Mucosa of gallbladder (tissue), 1 donor: ENCODE measurements at regions not wholly inside any gene's neighbourhood (a gene's known extent, or its start where the extent isn't known, plus 50 kb on each side); places are given as distances from the start of the nearest gene placed in this dataset.

Experiments
- DNase-seq: peaks from one replicate; pipeline ENCODE4 v3.0.0-alpha.2; 2020; ENCODE audit warnings: low spot score
- donor health status: DM: no; HTN: no; CAD: no.

GRCh38 chr2:79453918-79454317 lies 58.9 kb upstream of the CTNNA2 start:
- DNase-seq: no peak

GRCh38 chr2:79452651-79453050 lies 60.2 kb upstream of the CTNNA2 start:
- DNase-seq: no peak

- no peak for DNase-seq
Measured at GRCh38 chr2:79447463-79447862, 65.4 kb upstream of the CTNNA2 start.

GRCh38 chr2:79446313-79446712 lies 66.5 kb upstream of the CTNNA2 start:
- DNase-seq: no peak

GRCh38 chr2:79437433-79438267 lies 75.2 kb upstream of the CTNNA2 start:
- DNase-seq: no peak

- DNase-seq: no peak
Measured at GRCh38 chr2:79434362-79434761, 78.5 kb upstream of the CTNNA2 start.

- no peak for DNase-seq
Measured at GRCh38 chr2:79432731-79433146, 80.1 kb upstream of the CTNNA2 start.

- DNase-seq: no peak
Measured at GRCh38 chr2:79428745-79429144, 84.1 kb upstream of the CTNNA2 start.

- DNase-seq: no peak
Measured at GRCh38 chr2:79414690-79415089, 98.2 kb upstream of the CTNNA2 start.

- DNase-seq: no peak
Measured at GRCh38 chr2:79394485-79394859, 118.4 kb upstream of the CTNNA2 start.

- no peak for DNase-seq
Measured at GRCh38 chr2:79393806-79394484, 118.9 kb upstream of the CTNNA2 start.

GRCh38 chr2:79393107-79393685 lies 119.7 kb upstream of the CTNNA2 start:
- no peak for DNase-seq

GRCh38 chr2:79389481-79389880 lies 123.4 kb upstream of the CTNNA2 start:
- DNase-seq: no peak

- no peak for DNase-seq
Measured at GRCh38 chr2:79388024-79388423, 124.8 kb upstream of the CTNNA2 start.

GRCh38 chr2:79387431-79387830 lies 125.4 kb upstream of the CTNNA2 start:
- no peak for DNase-seq

- no peak for DNase-seq
Measured at GRCh38 chr2:79383681-79384080, 129.2 kb upstream of the CTNNA2 start.

- DNase-seq: no peak
Measured at GRCh38 chr2:79375817-79376216, 137.0 kb upstream of the CTNNA2 start.

- DNase-seq: no peak
Measured at GRCh38 chr2:79373358-79374130, 139.3 kb upstream of the CTNNA2 start.

- DNase-seq: no peak
Measured at GRCh38 chr2:79370976-79371538, 141.8 kb upstream of the CTNNA2 start.

GRCh38 chr2:79369127-79369526 lies 143.7 kb upstream of the CTNNA2 start:
- DNase-seq: no peak

- no peak for DNase-seq
Measured at GRCh38 chr2:79368116-79368630, 144.7 kb upstream of the CTNNA2 start.

- no peak for DNase-seq
Measured at GRCh38 chr2:79359419-79359818, 153.4 kb upstream of the CTNNA2 start.
